Caco-2 (cell line): ENCODE measurements at regions not wholly inside any gene's neighbourhood (a gene's known extent, or its start where the extent isn't known, plus 50 kb on each side); places are given as distances from the start of the nearest gene placed in this dataset.

Source experiments
- BruUV-seq: library from RNA; stranded (reverse); fragments of 400-500 nt; replicated peaks from 2 replicates; lab custom pipeline; 2021; lab: Mats Ljungman, UMichigan
- CTCF ChIA-PET: fragments of 300-600 bp; sonication (Branson Sonifier 250); formaldehyde crosslinking; loops from one replicate; lab custom pipeline; 2022; ENCODE audit warnings: antibody characterized with exemption; lab: Charles Lee
- POLR2A ChIA-PET: fragments of 300-600 bp; sonication (Branson Sonifier 250); formaldehyde crosslinking; loops from one replicate; lab custom pipeline; 2022; ENCODE audit warnings: antibody characterized with exemption; lab: Charles Lee
- DNase-seq, 2 experiments: peaks; one replicate each; pipeline versions ENCODE4 v3.0.0 to v3.0.0-alpha.2; 2020 to 2022
- H3K27me3 ChIP-seq: replicated peaks from 2 replicates; pipeline ENCODE4 v1.6.0; 2011; ENCODE audit warnings: low read length; ENCODE audit not compliant: control insufficient read depth, insufficient read depth
- H3K36me3 ChIP-seq: 2 replicates; pipeline ENCODE4 v1.5.1; 2011; ENCODE audit warnings: low read length; ENCODE audit not compliant: control insufficient read depth, insufficient read depth
- H3K4me1 ChIP-seq: fragments of 250-450 bp; sonication (Bioruptor Pico); 2 replicates; pipeline ENCODE4 v1.5.1; 2020; ENCODE audit warnings: mild to moderate bottlenecking
- H3K4me3 ChIP-seq: 2 replicates; pipeline ENCODE4 v1.5.1; 2011; ENCODE audit warnings: low read depth, mild to moderate bottlenecking, control low read depth, low read length
- H3K9me3 ChIP-seq: fragments of 250-450 bp; sonication (Bioruptor Pico); 2 replicates; pipeline ENCODE4 v1.5.1; 2020; ENCODE audit warnings: mild to moderate bottlenecking, moderate library complexity
- H3K27ac Mint-ChIP-seq: one replicate; pipeline ENCODE4 v1.8.0; 2022; ENCODE audit warnings: mixed read lengths; ENCODE audit not compliant: unreplicated experiment
- H3K27me3 Mint-ChIP-seq: one replicate; pipeline ENCODE4 v1.8.0; 2022; ENCODE audit warnings: mixed read lengths; ENCODE audit not compliant: insufficient read depth, unreplicated experiment
- H3K36me3 Mint-ChIP-seq: one replicate; pipeline ENCODE4 v1.8.0; 2022; ENCODE audit warnings: mild to moderate bottlenecking, mixed read lengths; ENCODE audit not compliant: insufficient read depth, unreplicated experiment
- H3K4me1 Mint-ChIP-seq: one replicate; pipeline ENCODE4 v1.8.0; 2022; ENCODE audit warnings: low read depth, mixed read lengths; ENCODE audit not compliant: unreplicated experiment
- H3K4me3 Mint-ChIP-seq: one replicate; pipeline ENCODE4 v1.8.0; 2022; ENCODE audit warnings: mild to moderate bottlenecking, moderate library complexity, mixed read lengths; ENCODE audit not compliant: unreplicated experiment
- H3K9me3 Mint-ChIP-seq: one replicate; pipeline ENCODE4 v1.8.0; 2022; ENCODE audit warnings: mixed read lengths; ENCODE audit not compliant: unreplicated experiment
- CTCF ChIP-seq, 2 experiments: fragments of 200-600 bp in 1 of 2; IDR thresholded peaks; 1 replicate in 1 of 2; 2 replicates in 1 of 2; pipeline versions ENCODE4 v1.5.1 to v1.8.0; 2011 to 2022; ENCODE audit warnings: antibody characterized with exemption in 1 of 2, control low read depth in 1 of 2, inconsistent platforms in 1 of 2, low read depth in 1 of 2, low read length in 1 of 2, mild to moderate bottlenecking in 1 of 2, moderate library complexity in 1 of 2; ENCODE audit not compliant: insufficient read depth in 1 of 2, severe bottlenecking in 1 of 2, unreplicated experiment in 1 of 2
- intact Hi-C: fragments of 100-400 bp; cut with micrococcal nuclease; formaldehyde crosslinking; loops from one replicate; pipeline ENCODE4 v1.10.0; 2022; ENCODE audit not compliant: unreplicated experiment

- intact Hi-C loops: loop anchor here (1.0 kb wide), 1 partner anchor 45 kb away; no protein-coding TSS in a partner anchor
- peak; percentile 57 to 77 for DNase-seq
Observed at GRCh38 chr11:105553025-105553424, 56.8 kb upstream of the GRIA4 start.

GRCh38 chr11:105548359-105548758, 61.5 kb upstream of the GRIA4 start:
- no peak for TF ChIP-seq CTCF (IDR thresholded peaks at IDR 0.05; ENCODE audit: insufficient read depth in 1 of 2, low read depth in 1 of 2, low read length in 1 of 2, severe bottlenecking in 1 of 2, unreplicated experiment in 1 of 2)
- Mint-ChIP-seq H3K27me3 (no peaks in the 10 kb centered on the region), H3K36me3 (no peaks in the 10 kb centered on the region), H3K4me3 (no peak overlapping the region), H3K9me3 (peaks cover 14% of the 10 kb centered on the region), H3K27ac (no peak overlapping the region), H3K4me1 (peaks cover 25% of the 10 kb centered on the region)
- H3K36me3 ChIP-seq: no peaks in the 10 kb centered on the region
- H3K9me3 ChIP-seq: no peaks in the 10 kb centered on the region
- ChIA-PET POLR2A (no interaction called here), CTCF (no interaction called here)
- no peak for DNase-seq
- no peak overlapping the region for H3K4me3 ChIP-seq
- BruUV-seq: no TSS peak
- H3K4me1 ChIP-seq: peaks cover 11% of the 10 kb centered on the region
- intact Hi-C loops: no loop called here
- no peaks in the 10 kb centered on the region for H3K27me3 ChIP-seq

More at GRCh38 chr11:105553025-105553424, 56.8 kb upstream of the GRIA4 start:
- H3K4me1 Mint-ChIP-seq: peaks cover 21% of the 10 kb centered on the region
- ChIA-PET CTCF (no interaction called here), POLR2A (no interaction called here)
- Histone ChIP-seq H3K4me3 (no peak overlapping the region), H3K4me1 (peaks cover 10% of the 10 kb centered on the region; the same call in 1 of the 2 replicates), H3K36me3 (no peaks in the 10 kb centered on the region), H3K27me3 (no peaks in the 10 kb centered on the region), H3K9me3 (no peaks in the 10 kb centered on the region)
- H3K4me3 Mint-ChIP-seq: no peak overlapping the region
- no peaks in the 10 kb centered on the region for H3K27me3 Mint-ChIP-seq
- peak overlapping the region; percentile 9 for H3K27ac Mint-ChIP-seq
- no peak for TF ChIP-seq CTCF (IDR thresholded peaks at IDR 0.05; ENCODE audit: insufficient read depth in 1 of 2, low read depth in 1 of 2, low read length in 1 of 2, severe bottlenecking in 1 of 2, unreplicated experiment in 1 of 2)
- H3K36me3 Mint-ChIP-seq: no peaks in the 10 kb centered on the region
- no TSS peak for BruUV-seq
- H3K9me3 Mint-ChIP-seq: peaks cover 20% of the 10 kb centered on the region

GRCh38 chr11:105538588-105538987, 71.3 kb upstream of the GRIA4 start:
- no TSS peak for BruUV-seq
- intact Hi-C loops: no loop called here
- Histone ChIP-seq H3K27me3 (no peaks in the 10 kb centered on the region), H3K4me1 (peaks cover 17% of the 10 kb centered on the region), H3K4me3 (no peak overlapping the region), H3K36me3 (no peaks in the 10 kb centered on the region), H3K9me3 (no peaks in the 10 kb centered on the region)
- Mint-ChIP-seq H3K36me3 (no peaks in the 10 kb centered on the region), H3K9me3 (peaks cover 11% of the 10 kb centered on the region), H3K27me3 (no peaks in the 10 kb centered on the region), H3K27ac (no peak overlapping the region), H3K4me1 (no peaks in the 10 kb centered on the region), H3K4me3 (no peak overlapping the region)
- ChIA-PET POLR2A (no interaction called here), CTCF (no interaction called here)
- DNase-seq: no peak
- TF ChIP-seq CTCF (IDR thresholded peaks at IDR 0.05; ENCODE audit: insufficient read depth in 1 of 2, low read depth in 1 of 2, low read length in 1 of 2, severe bottlenecking in 1 of 2, unreplicated experiment in 1 of 2): no peak
